H1 (cell line): ENCODE measurements at regions not wholly inside any gene's neighbourhood (a gene's known extent, or its start where the extent isn't known, plus 50 kb on each side); places are given as distances from the start of the nearest gene placed in this dataset.

ENCODE experiments used
- CTCF ChIA-PET: fragments of 300-600 bp; sonication (Branson Sonifier 250); formaldehyde crosslinking; loops from one replicate; lab custom pipeline; 2021; ENCODE audit not compliant: partially characterized antibody; lab: Charles Lee
- POLR2A ChIA-PET: fragments of 300-600 bp; sonication (Branson Sonifier 250); formaldehyde crosslinking; loops from one replicate; lab custom pipeline; 2021; ENCODE audit warnings: inconsistent platforms; ENCODE audit not compliant: partially characterized antibody; lab: Charles Lee
- DNase-seq, 2 experiments: peaks; one replicate each; pipeline versions ENCODE4 v3.0.0 to v3.0.0-alpha.2; 2010 to 2022; ENCODE audit warnings: low spot score in 2 of 2, low read depth in 1 of 2, mixed read lengths in 1 of 2
- FAIRE-seq: peaks from 2 replicates; lab custom pipeline; 2011; peaks lifted over from hg19 to GRCh38; lab: Jason Lieb, UNC
- H2AFZ ChIP-seq: 2 replicates; pipeline ENCODE4 v1.8.1; 2012; ENCODE audit warnings: low read length, inconsistent platforms
- H2AK5ac ChIP-seq: 2 replicates; pipeline ENCODE4 v1.6.1; 2013; ENCODE audit warnings: low read depth, low read length
- H2BK120ac ChIP-seq: replicated peaks from 2 replicates; pipeline ENCODE3; 2013; ENCODE audit warnings: low read depth, low read length, inconsistent platforms
- H2BK12ac ChIP-seq: 2 replicates; pipeline ENCODE4 v1.6.1; 2013; ENCODE audit warnings: low read depth, low read length
- H2BK15ac ChIP-seq: 2 replicates; pipeline ENCODE4 v1.6.1; 2013; ENCODE audit warnings: low read length
- H2BK20ac ChIP-seq: 2 replicates; pipeline ENCODE4 v1.6.1; 2013; ENCODE audit warnings: low read length
- H2BK5ac ChIP-seq: 2 replicates; pipeline ENCODE4 v1.6.1; 2013; ENCODE audit warnings: low read depth, low read length
- H3K14ac ChIP-seq: 2 replicates; pipeline ENCODE4 v1.6.1; 2013; ENCODE audit warnings: inconsistent platforms; ENCODE audit not compliant: insufficient read length
- H3K18ac ChIP-seq: 2 replicates; pipeline ENCODE4 v1.6.1; 2013; ENCODE audit warnings: low read length; ENCODE audit errors: extremely low read depth
- H3K23ac ChIP-seq: 2 replicates; pipeline ENCODE4 v1.6.1; 2013; ENCODE audit warnings: inconsistent platforms; ENCODE audit not compliant: insufficient read length
- H3K23me2 ChIP-seq: 2 replicates; pipeline ENCODE4 v1.6.1; 2013; ENCODE audit warnings: low read depth, low read length
- H3K27ac ChIP-seq: 2 replicates; pipeline ENCODE4 v1.6.1; 2011; ENCODE audit warnings: low read depth, low read length, inconsistent platforms
- H3K27me3 ChIP-seq, 4 experiments: replicated peaks in 1 of 4; 1 replicate in 1 of 4; 2 replicates in 3 of 4; pipeline versions ENCODE4 v1.6.1 to v1.8.1; 2011 to 2013; ENCODE audit warnings: low read length in 3 of 4, mild to moderate bottlenecking in 3 of 4, inconsistent platforms in 2 of 4, mixed read lengths in 2 of 4, moderate library complexity in 1 of 4; ENCODE audit not compliant: control insufficient read depth in 3 of 4, insufficient read depth in 3 of 4; ENCODE audit errors: extremely low read depth in 1 of 4
- H3K36me3 ChIP-seq, 4 experiments: 2 replicates each; pipeline versions ENCODE4 v1.6.1 to v1.8.1; 2011 to 2013; ENCODE audit warnings: mild to moderate bottlenecking in 4 of 4, low read length in 3 of 4, moderate library complexity in 2 of 4, control low read depth in 1 of 4, inconsistent platforms in 1 of 4; ENCODE audit not compliant: insufficient read depth in 4 of 4, control insufficient read depth in 2 of 4
- H3K4ac ChIP-seq: replicated peaks from 2 replicates; pipeline ENCODE3; 2013; ENCODE audit warnings: low read length, low read depth, mixed read lengths, inconsistent platforms; ENCODE audit not compliant: insufficient read length
- H3K4me1 ChIP-seq, 4 experiments: replicated peaks in 1 of 4; 1 replicate in 1 of 4; 2 replicates in 3 of 4; pipeline versions ENCODE4 v1.6.1 to v1.8.1; 2011 to 2013; ENCODE audit warnings: low read length in 3 of 4, inconsistent platforms in 2 of 4, mixed read lengths in 1 of 4; ENCODE audit not compliant: insufficient read depth in 4 of 4, control insufficient read depth in 3 of 4
- H3K4me2 ChIP-seq, 2 experiments: 2 replicates each; pipeline versions ENCODE4 v1.6.1 to v1.8.1; 2011 to 2013; ENCODE audit warnings: low read depth in 2 of 2, low read length in 2 of 2, control low read depth in 1 of 2, inconsistent platforms in 1 of 2, mild to moderate bottlenecking in 1 of 2; ENCODE audit not compliant: insufficient read depth in 1 of 2
- H3K4me3 ChIP-seq, 4 experiments: fragments of 200-600, 300-600 bp in 1 of 4; sonication (generic), shearing (Covaris generic), sonication (Bioruptor Twin) in 1 of 4; 2 replicates each; pipeline versions ENCODE4 v1.5.1 to v1.8.1; 2011 to 2016; ENCODE audit warnings: low read length in 4 of 4, low read depth in 3 of 4, control low read depth in 2 of 4, inconsistent platforms in 2 of 4, mild to moderate bottlenecking in 2 of 4, mixed read lengths in 1 of 4, moderate library complexity in 1 of 4; ENCODE audit not compliant: insufficient read depth in 2 of 4; ENCODE audit errors: extremely low read depth in 1 of 4
- H3K56ac ChIP-seq: replicated peaks from 2 replicates; pipeline ENCODE3; 2013; ENCODE audit warnings: low read depth, mild to moderate bottlenecking, mixed read lengths, low read length, inconsistent platforms; ENCODE audit not compliant: insufficient read length
- H3K79me1 ChIP-seq: 2 replicates; pipeline ENCODE4 v1.6.1; 2013; ENCODE audit warnings: low read depth, low read length, control low read depth
- H3K79me2 ChIP-seq, 2 experiments: 2 replicates each; pipeline versions ENCODE4 v1.6.1 to v1.8.1; 2012 to 2013; ENCODE audit warnings: low read length in 2 of 2, mild to moderate bottlenecking in 2 of 2, inconsistent platforms in 1 of 2; ENCODE audit not compliant: insufficient read depth in 2 of 2, control insufficient read depth in 1 of 2
- H3K9ac ChIP-seq, 4 experiments: replicated peaks in 1 of 4; 1 replicate in 1 of 4; 2 replicates in 3 of 4; pipeline versions ENCODE4 v1.6.1 to v1.8.1; 2011 to 2013; ENCODE audit warnings: low read depth in 3 of 4, low read length in 3 of 4, control low read depth in 2 of 4, mild to moderate bottlenecking in 2 of 4, moderate library complexity in 2 of 4, inconsistent platforms in 1 of 4; ENCODE audit errors: extremely low read depth in 1 of 4
- H3K9me3 ChIP-seq, 2 experiments: 2 replicates each; pipeline versions ENCODE4 v1.6.1 to v1.8.1; 2012 to 2013; ENCODE audit warnings: mild to moderate bottlenecking in 2 of 2, moderate library complexity in 2 of 2, control low read depth in 1 of 2, inconsistent platforms in 1 of 2, low read depth in 1 of 2, low read length in 1 of 2, mixed read lengths in 1 of 2; ENCODE audit not compliant: insufficient read depth in 2 of 2
- H4K20me1 ChIP-seq, 2 experiments: replicated peaks in 1 of 2; 2 replicates each; pipeline versions ENCODE3 to v1.8.1; 2011 to 2013; ENCODE audit warnings: inconsistent platforms in 2 of 2, low read length in 2 of 2, mild to moderate bottlenecking in 1 of 2; ENCODE audit not compliant: insufficient read depth in 2 of 2, control insufficient read depth in 1 of 2
- H4K5ac ChIP-seq: 2 replicates; pipeline ENCODE4 v1.6.1; 2013; ENCODE audit warnings: low read length, low read depth, mixed read lengths, inconsistent platforms; ENCODE audit not compliant: insufficient read length
- H4K8ac ChIP-seq: 2 replicates; pipeline ENCODE4 v1.8.0; 2013; ENCODE audit warnings: mild to moderate bottlenecking, moderate library complexity, low read length, inconsistent platforms; ENCODE audit not compliant: insufficient read depth; ENCODE audit errors: extremely low read depth
- H4K91ac ChIP-seq: replicated peaks from 2 replicates; pipeline ENCODE3; 2013; ENCODE audit warnings: low read length, mixed read lengths, inconsistent platforms; ENCODE audit not compliant: insufficient read length
- BRCA1 ChIP-seq: IDR thresholded peaks from 2 replicates; pipeline ENCODE4 v1.6.1; 2012; ENCODE audit warnings: low read depth, low read length, improper control_type of control experiment
- CHD1 ChIP-seq: IDR thresholded peaks from 2 replicates; pipeline ENCODE4 v1.6.1; 2012; ENCODE audit warnings: low read depth, low read length, improper control_type of control experiment
- E2F6 ChIP-seq: IDR thresholded peaks from 2 replicates; pipeline ENCODE4 v1.6.1; 2012; ENCODE audit warnings: inconsistent platforms
- EP300 ChIP-seq, 2 experiments: IDR thresholded peaks; 1 replicate in 1 of 2; 2 replicates in 1 of 2; pipeline ENCODE4 v1.6.1; 2011 to 2012; ENCODE audit warnings: low read depth in 2 of 2, low read length in 2 of 2, mild to moderate bottlenecking in 2 of 2, borderline replicate concordance in 1 of 2, inconsistent platforms in 1 of 2, moderate library complexity in 1 of 2
- FOSL1 ChIP-seq: IDR thresholded peaks from 2 replicates; pipeline ENCODE4 v1.6.1; 2011; ENCODE audit warnings: mild to moderate bottlenecking, low read depth, low read length, moderate library complexity; ENCODE audit not compliant: insufficient read depth
- GTF2F1 ChIP-seq: IDR thresholded peaks from 2 replicates; pipeline ENCODE4 v1.6.1; 2012; ENCODE audit warnings: low read depth, low read length, improper control_type of control experiment, borderline replicate concordance
- HDAC6 ChIP-seq: IDR thresholded peaks from one replicate; pipeline ENCODE4 v1.7.1; 2012; ENCODE audit warnings: low read depth, mild to moderate bottlenecking, inconsistent platforms, low read length, moderate library complexity
- TCF12 ChIP-seq: IDR thresholded peaks from 2 replicates; pipeline ENCODE4 v1.6.1; 2011; ENCODE audit warnings: low read depth, mild to moderate bottlenecking, low read length
- USF2 ChIP-seq: IDR thresholded peaks from 2 replicates; pipeline ENCODE4 v1.6.1; 2011; ENCODE audit warnings: low read length, improper control_type of control experiment
- WGBS, 2 experiments: shearing (Covaris generic) in 1 of 2; methylation state at CpG; one replicate each; pipeline versions ENCODE4 v1.1.6 to v1.1.7; 2013 to 2015; ENCODE audit warnings: low lambda C conversion rate in 2 of 2, mixed read lengths in 2 of 2, inconsistent platforms in 1 of 2, low coverage in 1 of 2, missing lambda C conversion rate in 1 of 2; ENCODE audit not compliant: insufficient replicate concordance in 2 of 2, insufficient coverage in 1 of 2, insufficient read length in 1 of 2; ENCODE audit errors: extremely low coverage in 1 of 2, missing lambda C conversion rate in 1 of 2; 5-methylcytosine and 5-hydroxymethylcytosine counted together

- FAIRE-seq (no peak), DNase-seq (no peak)
- WGBS, 2 experiments, result 69% methylated on average over 4 of the region's 4 CpGs; no CpG with 5 or more reads in 1 of the 2 experiments
- Histone ChIP-seq H2BK5ac (no peak overlapping the region), H3K27me3 (no peaks in the 10 kb centered on the region), H2BK12ac (no peak overlapping the region), H3K9me3 (no peaks in the 10 kb centered on the region), H4K8ac (no peak overlapping the region), H4K20me1 (no peaks in the 10 kb centered on the region), H3K14ac (no peak overlapping the region), H3K36me3 (no peaks in the 10 kb centered on the region), H4K91ac (no peak overlapping the region), H3K4me3 (no peak overlapping the region), H3K18ac (no peak overlapping the region), H2BK15ac (no peak overlapping the region), H3K23me2 (no peaks in the 10 kb centered on the region), H3K56ac (no peak overlapping the region), H3K79me2 (peaks cover 0 to 3% of the 10 kb centered on the region in 2 experiments; a peak in 1 of 4 replicates), H2BK120ac (no peak overlapping the region), H3K79me1 (no peaks in the 10 kb centered on the region), H3K23ac (no peak overlapping the region), H3K4me1 (peaks cover 0 to 5% (median 2%) of the 10 kb centered on the region in 4 experiments; a peak in 3 of 7 replicates), H4K5ac (no peak overlapping the region), H2AK5ac (no peak overlapping the region), H3K9ac (no peak overlapping the region), H3K27ac (no peak overlapping the region), H2BK20ac (no peak overlapping the region), H2AFZ (no peak overlapping the region), H3K4ac (no peak overlapping the region), H3K4me2 (no peak overlapping the region)
- CTCF ChIA-PET, result no interaction called here
- POLR2A ChIA-PET, result no interaction called here
- no peak for TF ChIP-seq E2F6
- no peak for TF ChIP-seq CHD1
- no peak for TF ChIP-seq TCF12
- TF ChIP-seq USF2, result no peak
- no peak for TF ChIP-seq FOSL1
- TF ChIP-seq EP300 (IDR thresholded peaks at IDR 0.05; ENCODE audit: borderline replicate concordance in 1 of 2, low read depth in 2 of 2, low read length in 2 of 2), result no peak
- TF ChIP-seq BRCA1, result no peak
- no peak for TF ChIP-seq HDAC6
- no peak for TF ChIP-seq GTF2F1
Observed at GRCh38 chr14:71566276-71566675, 366.0 kb upstream of the RGS6 start.
